Adrenal gland (tissue), 9 donors: ENCODE measurements at regions not wholly inside any gene's neighbourhood (a gene's known extent, or its start where the extent isn't known, plus 50 kb on each side); places are given as distances from the start of the nearest gene placed in this dataset.

Source experiments
- DNase-seq, 7 donors: peaks; one replicate each; pipeline ENCODE4 v3.0.0-alpha.2; 2019 to 2020
- H3K27ac ChIP-seq, 5 donors: fragments of 200-600 bp; sonication (generic) in 4 of 5; 1 replicate in 3 of 5; 2 replicates in 2 of 5; pipeline versions ENCODE4 v1.5.1 to v1.8.0; 2016 to 2020; ENCODE audit warnings: mild to moderate bottlenecking in 1 of 5
- H3K27me3 ChIP-seq: fragments of 200-600 bp; 2 replicates; pipeline ENCODE4 v1.8.0; 2021
- H3K36me3 ChIP-seq, 2 donors: fragments of 200-600 bp; replicated peaks in 1 of 2; 1 replicate in 1 of 2; 2 replicates in 1 of 2; pipeline versions ENCODE4 v1.5.1 to v1.8.0; 2018 to 2022
- H3K4me1 ChIP-seq, 2 donors: fragments of 200-600 bp; replicated peaks in 1 of 2; 1 replicate in 1 of 2; 2 replicates in 1 of 2; pipeline versions ENCODE4 v1.5.1 to v1.8.0; 2018 to 2021
- H3K4me3 ChIP-seq, 4 donors: fragments of 200-600 bp; sonication (generic) in 3 of 4; one replicate each; pipeline ENCODE4 v1.5.1; 2016 to 2018
- H3K9me3 ChIP-seq, 3 donors: fragments of 200-600 bp; sonication (generic) in 1 of 3; replicated peaks in 1 of 3; 1 replicate in 2 of 3; 2 replicates in 1 of 3; pipeline versions ENCODE4 v1.5.1 to v1.8.0; 2016 to 2021
- CTCF ChIP-seq, 6 experiments: fragments of 450-650 bp in 4 of 6; fragments of 200-600 bp in 2 of 6; sonication (generic) in 1 of 6; IDR thresholded peaks; 1 replicate in 5 of 6; 2 replicates in 1 of 6; pipeline versions ENCODE4 v1.5.1 to v1.8.0; 2016 to 2021; ENCODE audit warnings: antibody characterized with exemption in 6 of 6, mild to moderate bottlenecking in 2 of 6, moderate library complexity in 1 of 6
- POLR2A ChIP-seq, 2 donors: fragments of 450-650 bp; IDR thresholded peaks; one replicate each; pipeline ENCODE4 v1.6.1; 2017; ENCODE audit warnings: antibody characterized with exemption in 2 of 2, mild to moderate bottlenecking in 2 of 2, moderate library complexity in 1 of 2
- WGBS, 4 donors: extraction: QIAGEN DNeasy Blood & Tissue Kit in 2 of 4; methylation state at CpG; one replicate each; pipeline versions ENCODE4 v1.1.5 to v1.1.7; 2013 to 2017; 5-methylcytosine and 5-hydroxymethylcytosine counted together
- intact Hi-C, 2 donors: fragments of 100-400 bp; cut with DNase I; formaldehyde crosslinking; loops; one replicate each; pipeline versions ENCODE4 v1.14.1 to v1.15.0; 2022 to 2023
- donor health status: healthy with polysubstance abuse.
- donor health status: Bipolar disorder and iron deficiency.
- donor health status: DM: yes; HTN: yes; CAD: no.
- donor health status: DM: no; HTN: no; CAD: no.
- donor health status: DM: no; HTN: no; CAD: no.

DNA sequence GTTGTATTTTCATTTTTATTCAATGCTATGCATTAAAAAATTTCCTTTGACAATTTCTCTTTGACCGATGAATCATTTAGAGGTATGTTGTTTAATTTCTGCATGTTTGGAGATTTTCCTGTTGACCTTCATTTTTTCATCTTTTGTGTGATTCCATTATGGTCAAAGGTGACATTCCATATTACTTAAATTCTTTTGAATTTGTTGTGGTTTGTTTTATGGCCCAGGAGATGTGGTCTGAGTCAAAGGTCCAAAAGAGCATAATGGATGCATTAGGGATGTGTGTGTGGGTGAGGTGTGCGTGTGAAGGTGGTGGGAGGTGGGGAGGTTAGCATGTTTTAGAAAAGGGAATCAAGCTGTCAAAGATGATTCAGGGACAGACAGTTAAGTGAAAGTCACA, 76.0 kb upstream of the GIMD1 start:
- Histone ChIP-seq H3K4me1 (no peaks in the 10 kb centered on the region), H3K4me3 (no peak overlapping the region), H3K27ac (no peak overlapping the region), H3K36me3 (no peaks in the 10 kb centered on the region), H3K27me3 (no peaks in the 10 kb centered on the region), H3K9me3 (no peaks in the 10 kb centered on the region)
- 80 to 88% (median 85%) methylated on average over 2 of the region's 2 CpGs for WGBS, 4 donors
- intact Hi-C loops = no loop called here
- DNase-seq = no peak
- TF ChIP-seq CTCF (IDR thresholded peaks at IDR 0.05) (no peak), POLR2A (IDR thresholded peaks at IDR 0.05) (no peak)

- intact Hi-C loops = no loop called here
- TF ChIP-seq CTCF (IDR thresholded peaks at IDR 0.05) = no peak
- no peak for TF ChIP-seq POLR2A (IDR thresholded peaks at IDR 0.05)
- Histone ChIP-seq H3K36me3 (no peaks in the 10 kb centered on the region), H3K4me3 (no peak overlapping the region), H3K27ac (no peak overlapping the region), H3K9me3 (no peaks in the 10 kb centered on the region), H3K4me1 (no peaks in the 10 kb centered on the region), H3K27me3 (no peaks in the 10 kb centered on the region)
- 54 to 62% (median 61%) methylated on average over 2 of the region's 2 CpGs for WGBS, 4 donors
- DNase-seq = no peak
Measured at GRCh38 chr4:106430797-106431196, 62.2 kb upstream of the GIMD1 start.

- 78 to 83% (median 82%) methylated on average over 2 of the region's 2 CpGs for WGBS, 4 donors
- intact Hi-C loops = no loop called here
Measured at GRCh38 chr4:106429885-106430284, 61.3 kb upstream of the GIMD1 start.

GRCh38 chr4:106426069-106426468, 57.5 kb upstream of the GIMD1 start:
- no peaks in the 10 kb centered on the region for H3K9me3 ChIP-seq
- no peak for DNase-seq
- TF ChIP-seq CTCF (IDR thresholded peaks at IDR 0.05) = no peak
- no peak for TF ChIP-seq POLR2A (IDR thresholded peaks at IDR 0.05)
- intact Hi-C loops = no loop called here
- WGBS, 4 donors = 32 to 48% (median 42%) methylated on average over 2 of the region's 2 CpGs
- no peaks in the 10 kb centered on the region for H3K27me3 ChIP-seq
- no peak overlapping the region for H3K27ac ChIP-seq
- no peaks in the 10 kb centered on the region for H3K36me3 ChIP-seq
- H3K4me1 ChIP-seq = no peaks in the 10 kb centered on the region
- H3K4me3 ChIP-seq = no peak overlapping the region

More at GRCh38 chr4:106429885-106430284, 61.3 kb upstream of the GIMD1 start:
- H3K4me1 ChIP-seq = no peaks in the 10 kb centered on the region
- H3K36me3 ChIP-seq = no peaks in the 10 kb centered on the region
- H3K27me3 ChIP-seq = no peaks in the 10 kb centered on the region
- no peak for TF ChIP-seq POLR2A (IDR thresholded peaks at IDR 0.05)
- H3K9me3 ChIP-seq = no peaks in the 10 kb centered on the region
- no peak overlapping the region for H3K27ac ChIP-seq
- DNase-seq = no peak
- no peak overlapping the region for H3K4me3 ChIP-seq

DNA sequence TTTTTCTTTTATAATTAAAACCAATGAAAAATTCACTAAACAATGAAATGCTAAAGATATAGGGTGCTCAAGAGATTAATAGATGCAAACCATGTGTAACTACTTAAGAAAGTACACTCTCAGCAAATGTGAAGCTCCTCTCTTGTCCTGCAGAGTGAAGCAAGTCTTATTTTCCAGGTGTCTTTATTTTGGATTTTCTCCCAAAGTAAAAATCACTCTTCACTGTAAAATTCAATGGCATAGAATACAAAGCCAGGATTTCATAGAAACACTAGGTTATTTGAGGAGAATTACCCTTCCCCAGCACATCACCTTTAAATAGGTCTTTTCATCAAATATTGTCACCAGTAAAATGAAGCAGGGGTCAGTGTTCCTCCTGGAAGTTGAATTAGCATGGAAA, 57.0 kb upstream of the GIMD1 start:
- Histone ChIP-seq H3K9me3 (no peaks in the 10 kb centered on the region), H3K4me1 (no peaks in the 10 kb centered on the region), H3K36me3 (no peaks in the 10 kb centered on the region), H3K27ac (no peak overlapping the region), H3K4me3 (no peak overlapping the region), H3K27me3 (no peaks in the 10 kb centered on the region)
- no peak for TF ChIP-seq POLR2A (IDR thresholded peaks at IDR 0.05)
- TF ChIP-seq CTCF (IDR thresholded peaks at IDR 0.05) = no peak
- no peak for DNase-seq
- intact Hi-C loops = no loop called here
